Coronary artery (tissue), 2 donors: ENCODE measurements at regions not wholly inside any gene's neighbourhood (a gene's known extent, or its start where the extent isn't known, plus 50 kb on each side); places are given as distances from the start of the nearest gene placed in this dataset.
"Not testable (repeated sequence)": the region's sequence is repeated elsewhere in the genome, so short reads cannot be mapped to it uniquely, and the experiment has no call there.

Experiments used
- DNase-seq: peaks from one replicate; pipeline ENCODE4 v3.0.0-alpha.2; 2017; ENCODE audit warnings: low spot score
- H3K27ac ChIP-seq, 2 donors: fragments of 200-600 bp; sonication (generic); one replicate each; pipeline ENCODE4 v1.5.1; 2016 to 2019
- H3K4me3 ChIP-seq: fragments of 200-600 bp; sonication (generic); 2 replicates; pipeline ENCODE4 v1.5.1; 2016; ENCODE audit warnings: mild to moderate bottlenecking, moderate library complexity
- CTCF ChIP-seq: fragments of 200-600 bp; sonication (generic); IDR thresholded peaks from one replicate; pipeline ENCODE4 v1.5.1; 2019; ENCODE audit warnings: antibody characterized with exemption

- no peak for DNase-seq
Measured at GRCh38 chr20:24855848-24856247, 93.2 kb upstream of the CST7 start.

GRCh38 chr20:24858500-24858899 is 90.6 kb upstream of the CST7 start:
- not testable (repeated sequence) for H3K4me3 ChIP-seq

More at GRCh38 chr20:24855848-24856247, 93.2 kb upstream of the CST7 start:
- Histone ChIP-seq H3K27ac (no peak overlapping the region), H3K4me3 (no peak overlapping the region)
- TF ChIP-seq CTCF = no peak

GRCh38 chr20:24859539-24859938 is 89.5 kb upstream of the CST7 start:
- no peak for DNase-seq
- no peak overlapping the region for H3K4me3 ChIP-seq
- no peak overlapping the region for H3K27ac ChIP-seq
- TF ChIP-seq CTCF = no peak

More at GRCh38 chr20:24858500-24858899, 90.6 kb upstream of the CST7 start:
- H3K27ac ChIP-seq, DNase-seq: not testable (repeated sequence)

- no peak for DNase-seq
- H3K27ac ChIP-seq = no peak overlapping the region
- H3K4me3 ChIP-seq = no peak overlapping the region
- TF ChIP-seq CTCF = no peak
Measured at GRCh38 chr20:24862186-24862585, 86.9 kb upstream of the CST7 start.

- H3K27ac ChIP-seq = no peak overlapping the region
- no peak for TF ChIP-seq CTCF
- no peak for DNase-seq
- H3K4me3 ChIP-seq = no peak overlapping the region
Measured at GRCh38 chr20:24862606-24863005, 86.5 kb upstream of the CST7 start.

- no peak overlapping the region for H3K4me3 ChIP-seq
- no peak overlapping the region for H3K27ac ChIP-seq
- DNase-seq = no peak
- TF ChIP-seq CTCF = no peak
Measured at GRCh38 chr20:24863356-24863755, 85.7 kb upstream of the CST7 start.

GRCh38 chr20:24866008-24866407 is 83.1 kb upstream of the CST7 start:
- no peak for TF ChIP-seq CTCF
- no peak for DNase-seq
- Histone ChIP-seq H3K4me3 (no peak overlapping the region), H3K27ac (no peak overlapping the region)

GRCh38 chr20:24866742-24867141 is 82.3 kb upstream of the CST7 start:
- no peak for TF ChIP-seq CTCF
- no peak for DNase-seq
- Histone ChIP-seq H3K4me3 (no peak overlapping the region), H3K27ac (no peak overlapping the region)
